ENCODE measurements at regions not wholly inside any gene's neighbourhood (a gene's known extent, or its start where the extent isn't known, plus 50 kb on each side); places are given as distances from the start of the nearest gene placed in this dataset.
A peak's percentile ranks its signal among the peaks of the same experiment; 100 is the strongest.

DNA sequence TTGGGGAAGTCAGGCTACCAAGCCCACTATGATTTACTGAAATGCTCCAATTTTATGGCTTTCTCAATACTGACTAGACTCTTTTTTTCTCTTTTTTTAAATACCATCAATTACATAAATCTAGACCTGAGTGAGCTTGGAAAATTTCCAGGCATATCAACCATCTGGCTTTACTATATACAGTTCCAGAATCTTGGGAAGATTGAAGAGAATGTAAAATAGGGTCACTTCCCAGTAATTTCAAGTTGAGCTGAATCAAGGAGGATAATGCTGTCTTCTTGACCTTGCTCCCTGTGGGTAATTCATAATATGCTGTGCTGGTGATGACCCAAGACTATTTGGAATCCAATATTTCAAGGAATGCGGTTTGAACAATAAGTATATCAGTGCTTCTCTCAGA lies 108.1 kb downstream of the MAP3K21 start:
- H3K27me3 ChIP-seq (ENCODE audit: insufficient read depth, poor library complexity, severe bottlenecking): no peaks in the 10 kb centered on the region

DNA sequence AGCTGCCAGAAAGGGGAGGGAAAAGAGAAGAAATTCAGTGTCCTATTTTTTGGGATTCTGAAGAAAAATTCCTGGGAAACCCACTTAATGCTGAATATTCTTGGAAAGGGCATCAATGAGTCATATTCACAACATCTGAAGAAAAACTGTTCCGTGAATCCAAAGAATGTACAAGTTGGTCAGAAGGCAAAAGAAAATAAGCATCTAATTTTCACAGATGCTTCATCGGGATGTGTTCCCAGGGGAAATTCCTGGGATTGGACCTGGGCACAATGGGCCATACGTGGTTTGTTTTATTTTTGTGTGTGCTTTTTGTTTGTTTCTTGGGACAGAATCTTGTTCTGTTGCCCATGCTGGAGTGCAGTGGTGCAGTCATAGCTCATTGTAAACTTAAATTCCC lies 112.2 kb downstream of the MAP3K21 start:
- H3K27ac ChIP-seq (replicated peaks): no peak overlapping the region
- TF ChIP-seq REST (IDR thresholded peaks at IDR 0.05; ENCODE audit: insufficient replicate concordance, low read depth) (no peak), POLR2AphosphoS5 (IDR thresholded peaks at IDR 0.05; ENCODE audit: low read depth) (no peak), CTCF (IDR thresholded peaks at IDR 0.05; ENCODE audit: insufficient read depth, low read length) (no peak), GABPA (IDR thresholded peaks at IDR 0.05; ENCODE audit: low read depth) (no peak), SPI1 (IDR thresholded peaks at IDR 0.05; ENCODE audit: borderline replicate concordance, low read depth) (no peak)
- H3K4me3 ChIP-seq (replicated peaks; ENCODE audit: insufficient read depth, low read length): no peak overlapping the region
- H3K27me3 ChIP-seq (ENCODE audit: insufficient read depth, poor library complexity, severe bottlenecking): no peaks in the 10 kb centered on the region
- DNase-seq (ENCODE audit: low read depth in 1 of 2, low spot score in 1 of 2): no peak

More for the DNA sequence above, 108.1 kb downstream of the MAP3K21 start:
- H3K4me3 ChIP-seq (replicated peaks; ENCODE audit: insufficient read depth, low read length): no peak overlapping the region
- no peak overlapping the region for H3K27ac ChIP-seq (replicated peaks)
- DNase-seq (ENCODE audit: low read depth in 1 of 2, low spot score in 1 of 2): no peak
- TF ChIP-seq GABPA (IDR thresholded peaks at IDR 0.05; ENCODE audit: low read depth) (no peak), CTCF (IDR thresholded peaks at IDR 0.05; ENCODE audit: insufficient read depth, low read length) (no peak)

- Histone ChIP-seq H3K4me3 (replicated peaks; ENCODE audit: insufficient read depth, low read length) (no peak overlapping the region), H3K27ac (replicated peaks) (no peak overlapping the region), H3K27me3 (ENCODE audit: insufficient read depth, poor library complexity, severe bottlenecking) (no peaks in the 10 kb centered on the region)
- peak in 1 of 2 experiments; percentile 29 for DNase-seq (ENCODE audit: low read depth in 1 of 2, low spot score in 1 of 2)
- peak; percentile 25 for TF ChIP-seq CTCF (IDR thresholded peaks at IDR 0.05; ENCODE audit: insufficient read depth, low read length)
- no peak for TF ChIP-seq REST (IDR thresholded peaks at IDR 0.05; ENCODE audit: insufficient replicate concordance, low read depth)
Measured at GRCh38 chr1:233440951-233441401, 113.5 kb downstream of the MAP3K21 start.

GRCh38 chr1:233442026-233442780 lies 114.7 kb downstream of the MAP3K21 start:
- no peak overlapping the region for H3K27ac ChIP-seq (replicated peaks)

More at GRCh38 chr1:233442026-233442780, 114.7 kb downstream of the MAP3K21 start:
- Histone ChIP-seq H3K4me3 (replicated peaks; ENCODE audit: insufficient read depth, low read length) (no peak overlapping the region), H3K27me3 (ENCODE audit: insufficient read depth, poor library complexity, severe bottlenecking) (no peaks in the 10 kb centered on the region)
- no peak for DNase-seq (ENCODE audit: low read depth in 1 of 2, low spot score in 1 of 2)
- TF ChIP-seq POLR2AphosphoS5 (IDR thresholded peaks at IDR 0.05; ENCODE audit: low read depth): no peak
- no peak for TF ChIP-seq SPI1 (IDR thresholded peaks at IDR 0.05; ENCODE audit: borderline replicate concordance, low read depth)
- TF ChIP-seq CTCF (IDR thresholded peaks at IDR 0.05; ENCODE audit: insufficient read depth, low read length): no peak
